ENCODE measurements at regions not wholly inside any gene's neighbourhood (a gene's known extent, or its start where the extent isn't known, plus 50 kb on each side); places are given as distances from the start of the nearest gene placed in this dataset.
"Not testable (repeated sequence)": the region's sequence is repeated elsewhere in the genome, so short reads cannot be mapped to it uniquely, and the experiment has no call there.

DNA sequence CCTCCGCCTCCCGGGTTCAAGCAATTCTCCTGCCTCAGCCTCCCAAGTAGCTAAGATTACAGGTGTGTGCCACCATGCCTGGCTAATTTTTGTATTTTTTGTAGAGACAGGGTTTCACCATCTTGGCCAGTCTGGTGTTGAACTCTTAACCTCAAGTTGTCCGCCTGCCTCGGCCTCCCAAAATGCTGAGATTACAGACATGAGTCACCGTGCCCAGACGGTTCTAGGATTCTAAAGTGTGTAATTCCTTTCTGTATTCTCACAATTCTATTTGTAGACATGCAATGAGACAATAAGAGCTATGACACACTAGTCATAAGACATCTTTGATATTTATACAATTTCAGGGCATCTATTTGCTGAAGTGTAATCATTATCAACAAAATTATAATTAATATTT is 585.0 kb upstream of the FLRT2 start:
- not testable (repeated sequence) for TF ChIP-seq POLR2AphosphoS5, CTCF (IDR thresholded peaks at IDR 0.05)

Data from sigmoid colon (tissue), 4 donors.